Endothelial cell of umbilical vein (primary cell): ENCODE measurements at regions not wholly inside any gene's neighbourhood (a gene's known extent, or its start where the extent isn't known, plus 50 kb on each side); places are given as distances from the start of the nearest gene placed in this dataset.

Experiments used
- BruUV-seq: library from RNA; stranded (reverse); fragments of 400-500 nt; replicated peaks from 2 replicates; lab custom pipeline; 2021; lab: Mats Ljungman, UMichigan
- CTCF ChIA-PET: fragments of 300-600, 350-600 bp; sonication (Branson Sonifier 250); formaldehyde crosslinking; loops from one replicate; lab custom pipeline; 2021; ENCODE audit warnings: antibody characterized with exemption, inconsistent platforms; lab: Charles Lee
- POLR2A ChIA-PET: fragments of 300-600, 350-600 bp; sonication (Branson Sonifier 250); formaldehyde crosslinking; loops from one replicate; lab custom pipeline; 2021; ENCODE audit warnings: antibody characterized with exemption, inconsistent platforms; lab: Charles Lee
- DNase-seq: peaks from one replicate; pipeline ENCODE4 v3.0.0-alpha.2; 2011; ENCODE audit warnings: low read depth, low spot score
- FAIRE-seq: peaks from 2 replicates; lab custom pipeline; 2011; peaks lifted over from hg19 to GRCh38; lab: Jason Lieb, UNC
- H2AFZ ChIP-seq: 2 replicates; pipeline ENCODE4 v1.6.0; 2012; ENCODE audit warnings: low read depth, low read length, control low read depth, inconsistent platforms
- H3K27ac ChIP-seq: 2 replicates; pipeline ENCODE4 v1.5.1; 2011; ENCODE audit warnings: low read depth, mild to moderate bottlenecking, control low read depth, low read length, moderate library complexity; ENCODE audit not compliant: insufficient read depth
- H3K27me3 ChIP-seq, 2 experiments: 2 replicates each; pipeline versions ENCODE4 v1.6.0 to v1.6.1; 2011; ENCODE audit warnings: low read length in 2 of 2, mixed read lengths in 1 of 2; ENCODE audit not compliant: control insufficient read depth in 2 of 2, insufficient read depth in 2 of 2
- H3K36me3 ChIP-seq, 2 experiments: 2 replicates in 1 of 2; 3 replicates in 1 of 2; pipeline ENCODE4 v1.5.1; 2011; ENCODE audit warnings: low read length in 2 of 2, mild to moderate bottlenecking in 1 of 2, moderate library complexity in 1 of 2; ENCODE audit not compliant: control insufficient read depth in 2 of 2, insufficient read depth in 2 of 2; ENCODE audit errors: extremely low read depth in 1 of 2
- H3K4me1 ChIP-seq: 3 replicates; pipeline ENCODE4 v1.5.1; 2011; ENCODE audit warnings: mild to moderate bottlenecking, low read length; ENCODE audit not compliant: control insufficient read depth, insufficient read depth; ENCODE audit errors: extremely low read depth
- H3K4me2 ChIP-seq: 2 replicates; pipeline ENCODE4 v1.6.1; 2011; ENCODE audit warnings: low read length, control low read depth, mixed read lengths; ENCODE audit not compliant: insufficient read depth
- H3K4me3 ChIP-seq, 3 experiments: fragments of 200-600 bp in 1 of 3; sonication (generic), shearing (Covaris generic) in 1 of 3; replicated peaks in 1 of 3; 2 replicates each; pipeline ENCODE4 v1.5.1; 2011 to 2016; ENCODE audit warnings: control low read depth in 3 of 3, low read length in 3 of 3, mild to moderate bottlenecking in 2 of 3, inconsistent platforms in 1 of 3, low read depth in 1 of 3, moderate library complexity in 1 of 3; ENCODE audit not compliant: insufficient read depth in 1 of 3
- H3K79me2 ChIP-seq: 2 replicates; pipeline ENCODE4 v1.6.0; 2012; ENCODE audit warnings: low read length, inconsistent platforms; ENCODE audit not compliant: control insufficient read depth, insufficient read depth
- H3K9ac ChIP-seq: replicated peaks from 2 replicates; pipeline ENCODE3; 2011; ENCODE audit warnings: low read length, control low read depth; ENCODE audit not compliant: insufficient read depth; ENCODE audit errors: extremely low read depth
- H3K9me1 ChIP-seq: replicated peaks from 3 replicates; pipeline ENCODE4 v1.6.0; 2011; ENCODE audit warnings: mild to moderate bottlenecking, low read length; ENCODE audit not compliant: control insufficient read depth, insufficient read depth; ENCODE audit errors: extremely low read depth
- H3K9me3 ChIP-seq: replicated peaks from 2 replicates; pipeline ENCODE4 v1.5.1; 2012; ENCODE audit warnings: low read length, inconsistent platforms; ENCODE audit not compliant: control insufficient read depth, insufficient read depth
- H4K20me1 ChIP-seq: replicated peaks from 2 replicates; pipeline ENCODE3; 2011; ENCODE audit warnings: mild to moderate bottlenecking, low read length; ENCODE audit not compliant: control insufficient read depth, insufficient read depth; ENCODE audit errors: extremely low read depth
- CTCF ChIP-seq, 2 donors: IDR thresholded peaks; 1 replicate in 1 of 2; 2 replicates in 1 of 2; pipeline ENCODE4 v1.5.1; 2011; ENCODE audit warnings: low read length in 2 of 2, mild to moderate bottlenecking in 2 of 2, moderate library complexity in 2 of 2, control low read depth in 1 of 2, inconsistent platforms in 1 of 2, low read depth in 1 of 2; ENCODE audit not compliant: insufficient read depth in 1 of 2; ENCODE audit errors: extremely low read depth in 1 of 2
- EZH2 ChIP-seq: IDR thresholded peaks from 2 replicates; pipeline ENCODE4 v1.6.1; 2012; ENCODE audit warnings: borderline replicate concordance, low read depth, mild to moderate bottlenecking, moderate library complexity, low read length, inconsistent platforms; ENCODE audit not compliant: severe bottlenecking
- FOS ChIP-seq: IDR thresholded peaks from 2 replicates; pipeline ENCODE4 v1.6.1; 2011; ENCODE audit warnings: mild to moderate bottlenecking, low read length, moderate library complexity, borderline replicate concordance; ENCODE audit not compliant: insufficient read depth
- GATA2 ChIP-seq: IDR thresholded peaks from 2 replicates; pipeline ENCODE4 v1.7.0; 2011; ENCODE audit warnings: low read depth, mild to moderate bottlenecking, moderate library complexity, mixed read lengths, low read length; ENCODE audit not compliant: insufficient read length, insufficient read depth
- JUN ChIP-seq: IDR thresholded peaks from 2 replicates; pipeline ENCODE4 v1.6.1; 2011; ENCODE audit warnings: borderline replicate concordance, low read depth; ENCODE audit not compliant: insufficient read length, insufficient read depth
- MAX ChIP-seq: IDR thresholded peaks from 2 replicates; pipeline ENCODE4 v1.6.1; 2011; ENCODE audit not compliant: insufficient read depth, insufficient read length
- MYC ChIP-seq: IDR thresholded peaks from one replicate; pipeline ENCODE4 v1.6.1; 2011; ENCODE audit warnings: mild to moderate bottlenecking, low read depth, low read length
- POLR2A ChIP-seq: IDR thresholded peaks from 2 replicates; pipeline ENCODE4 v1.6.1; 2012; ENCODE audit warnings: low read depth, mild to moderate bottlenecking, control low read depth, low read length
- POLR2AphosphoS5 ChIP-seq: IDR thresholded peaks from 2 replicates; pipeline ENCODE4 v1.6.1; 2012; ENCODE audit warnings: low read depth, mild to moderate bottlenecking, control low read depth, low read length, moderate library complexity; ENCODE audit not compliant: insufficient read depth
- dilution Hi-C: fragments of 300-500 bp; cut with MboI; formaldehyde crosslinking; loops from one replicate; pipeline ENCODE4 v1.15.0; 2019; ENCODE audit warnings: low sequenced_read_pairs; ENCODE audit not compliant: extremely low pct_ligation_motif_present
- intact Hi-C: fragments of 100-400 bp; cut with micrococcal nuclease; formaldehyde crosslinking; loops from one replicate; pipeline ENCODE4 v1.10.0; 2022

GRCh38 chrX:128458888-128459287 is 406.7 kb upstream of the ACTRT1 start:
- no peak overlapping the region for H3K27ac ChIP-seq
- intact Hi-C loops (no loop called here), dilution Hi-C loops (no loop called here)
- H4K20me1 ChIP-seq = no peaks in the 10 kb centered on the region
- no peak for DNase-seq
- no peaks in the 10 kb centered on the region for H3K79me2 ChIP-seq
- H3K36me3 ChIP-seq = no peaks in the 10 kb centered on the region
- no peak for FAIRE-seq
- H3K27me3 ChIP-seq = no peaks in the 10 kb centered on the region
- ChIA-PET CTCF (no interaction called here), POLR2A (no interaction called here)
- BruUV-seq = no TSS peak
- no peaks in the 10 kb centered on the region for H3K9me3 ChIP-seq
- no peak overlapping the region for H2AFZ ChIP-seq
- no peak overlapping the region for H3K4me3 ChIP-seq
- TF ChIP-seq MAX (no peak), JUN (no peak), MYC (no peak), CTCF (IDR thresholded peaks at IDR 0.05; ENCODE audit: extremely low read depth in 1 of 2, insufficient read depth in 1 of 2, low read depth in 1 of 2, low read length in 2 of 2) (no peak), POLR2AphosphoS5 (no peak), EZH2 (no peak), FOS (no peak), GATA2 (no peak), POLR2A (no peak)
- H3K9me1 ChIP-seq = no peaks in the 10 kb centered on the region
- H3K4me2 ChIP-seq = no peak overlapping the region
- H3K4me1 ChIP-seq = no peaks in the 10 kb centered on the region
- no peak overlapping the region for H3K9ac ChIP-seq
